VCaP (cell line): ENCODE measurements at regions not wholly inside any gene's neighbourhood (a gene's known extent, or its start where the extent isn't known, plus 50 kb on each side); places are given as distances from the start of the nearest gene placed in this dataset.

Experiments
- H3K27ac ChIP-seq: fragments of 450-650 bp; 2 replicates; pipeline ENCODE4 v1.5.1; 2017
- CTCF ChIP-seq: fragments of 450-650 bp; conservative IDR thresholded peaks from 2 replicates; pipeline ENCODE4 v1.5.1; 2017; ENCODE audit warnings: mild to moderate bottlenecking, moderate library complexity

DNA sequence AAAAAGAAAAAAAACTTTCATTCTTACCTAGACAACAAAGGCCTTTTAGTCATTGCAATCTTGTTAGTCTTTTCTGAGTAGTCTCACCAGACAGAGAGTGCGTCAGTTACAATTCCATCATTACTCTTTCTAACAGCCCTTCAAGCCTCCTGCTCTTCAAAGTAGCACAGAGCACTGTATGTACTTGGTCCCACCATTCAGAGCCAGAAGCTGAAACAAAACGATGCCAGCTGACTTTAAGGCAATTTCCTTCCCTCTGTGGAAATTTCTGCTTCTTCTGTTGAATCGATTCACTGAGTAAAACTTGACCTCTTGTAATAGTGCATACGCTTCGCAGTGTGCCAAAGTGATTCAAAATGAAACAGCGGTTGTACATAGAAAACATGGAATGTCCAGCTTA, 57.7 kb upstream of the TENM3 start:
- H3K27ac ChIP-seq = no peak overlapping the region
- TF ChIP-seq CTCF = no peak

DNA sequence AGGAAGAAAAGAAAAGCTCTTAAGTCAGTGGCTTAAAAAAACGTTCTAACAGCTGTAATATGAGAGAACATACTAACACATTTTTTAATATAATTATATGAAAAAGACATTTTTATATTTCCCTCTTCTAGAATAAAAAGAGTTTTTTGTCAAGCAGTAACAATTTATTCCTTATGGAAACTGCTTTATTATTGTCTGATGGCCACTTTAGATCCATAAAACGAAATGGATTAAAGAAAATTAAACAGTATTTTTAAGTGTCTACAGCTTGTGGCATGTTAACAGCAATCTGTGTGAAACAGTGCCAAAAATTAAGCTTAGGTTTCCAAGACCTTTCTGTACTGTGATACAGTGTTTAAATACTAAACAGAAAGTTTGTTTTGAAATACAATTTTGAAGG, 55.5 kb upstream of the TENM3 start:
- H3K27ac ChIP-seq = no peak overlapping the region
- no peak for TF ChIP-seq CTCF

- H3K27ac ChIP-seq = no peak overlapping the region
- no peak for TF ChIP-seq CTCF
These were observed 54.6 kb upstream of the TENM3 start for GRCh38 chr4:182188622-182189021.

DNA sequence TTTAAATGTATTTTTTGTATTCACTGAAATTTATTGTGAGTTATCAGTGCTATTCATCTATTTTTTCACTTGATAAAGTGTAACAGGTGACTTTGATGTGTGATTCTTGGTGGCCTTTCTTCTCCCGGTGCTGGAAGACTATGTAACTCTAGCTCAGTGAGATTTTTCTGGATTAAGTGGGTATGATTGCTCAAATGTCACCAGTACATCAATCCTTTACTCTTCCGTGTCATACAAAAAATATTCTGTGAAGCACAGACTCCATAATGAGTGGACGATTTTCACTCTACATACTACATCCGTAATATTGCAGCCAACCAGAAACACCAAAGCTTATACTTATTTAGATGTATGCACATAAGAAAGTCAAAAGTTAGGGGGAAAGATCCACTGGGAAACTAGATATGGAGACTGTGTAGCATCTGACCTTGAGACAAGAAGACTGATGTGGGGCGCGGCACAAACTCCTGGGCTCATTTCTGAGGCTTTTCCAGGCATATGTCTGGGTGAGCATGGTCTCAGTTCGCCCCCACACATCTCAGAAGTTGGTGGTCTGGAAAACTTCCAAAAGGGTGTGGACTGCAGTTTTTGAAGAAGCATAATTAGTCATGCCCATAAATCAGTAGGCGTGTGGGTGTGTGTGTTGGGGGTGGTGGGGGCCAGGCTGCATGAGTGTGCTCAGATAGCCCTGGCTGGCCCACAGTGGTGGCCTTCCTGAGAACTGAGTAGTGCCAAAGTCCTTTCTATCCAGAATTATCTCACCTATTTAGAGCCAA, 53.9 kb upstream of the TENM3 start:
- TF ChIP-seq CTCF = no peak
- H3K27ac ChIP-seq = no peak overlapping the region

DNA sequence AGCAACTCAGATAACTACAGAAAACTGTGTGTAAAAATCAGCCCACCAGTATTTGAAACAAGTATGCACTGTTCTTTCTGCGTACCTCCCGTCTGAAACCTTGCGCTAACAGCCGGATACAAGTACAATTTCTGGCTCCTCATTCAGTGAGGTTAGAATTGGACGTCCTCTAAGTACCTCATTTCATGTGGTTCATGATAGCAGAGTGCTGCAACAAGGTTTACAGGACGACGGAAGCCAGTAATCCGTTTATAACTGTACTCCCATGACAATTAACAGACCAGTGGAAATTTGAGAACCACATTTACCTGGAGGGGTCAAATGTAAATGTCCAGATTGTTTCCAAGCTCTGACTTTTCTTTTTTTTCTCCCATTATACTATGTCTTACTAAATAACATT, 52.9 kb upstream of the TENM3 start:
- TF ChIP-seq CTCF = no peak
- no peak overlapping the region for H3K27ac ChIP-seq

GRCh38 chr4:182192511-182193181, 50.6 kb upstream of the TENM3 start:
- no peak overlapping the region for H3K27ac ChIP-seq
- no peak for TF ChIP-seq CTCF

- no peak overlapping the region for H3K27ac ChIP-seq
- TF ChIP-seq CTCF = no peak
These were observed 49.9 kb upstream of the TENM3 start for GRCh38 chr4:182193311-182193710.
